Dedifferentiated amniotic fluid mesenchymal stem cell (primary cell): ENCODE measurements at regions not wholly inside any gene's neighbourhood (a gene's known extent, or its start where the extent isn't known, plus 50 kb on each side); places are given as distances from the start of the nearest gene placed in this dataset.
"Not testable (repeated sequence)": the region's sequence is repeated elsewhere in the genome, so short reads cannot be mapped to it uniquely, and the experiment has no call there.

Experiments
- DNase-seq: peaks from one replicate; pipeline ENCODE4 v3.0.0-alpha.2; 2016; ENCODE audit errors: extremely low spot score

DNA sequence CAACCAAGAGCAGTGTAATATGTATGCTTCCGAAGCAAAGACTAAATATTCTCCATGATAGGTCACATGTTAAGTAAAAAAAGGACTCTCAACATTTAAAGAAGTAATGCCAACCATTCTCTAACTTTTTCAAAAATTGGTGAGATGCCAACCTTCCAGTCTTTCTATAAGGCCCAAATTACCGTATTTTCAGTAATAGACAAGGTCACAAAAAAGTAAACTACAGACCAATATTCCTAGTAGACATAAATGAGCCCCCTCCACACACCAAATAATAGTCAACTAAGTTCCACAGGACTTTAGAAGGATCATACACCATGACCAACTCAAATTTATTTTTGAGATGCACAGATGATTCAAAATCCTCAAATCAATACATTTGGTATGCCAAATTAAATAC, 867.4 kb downstream of the TMEM121 start:
- no peak for DNase-seq

DNA sequence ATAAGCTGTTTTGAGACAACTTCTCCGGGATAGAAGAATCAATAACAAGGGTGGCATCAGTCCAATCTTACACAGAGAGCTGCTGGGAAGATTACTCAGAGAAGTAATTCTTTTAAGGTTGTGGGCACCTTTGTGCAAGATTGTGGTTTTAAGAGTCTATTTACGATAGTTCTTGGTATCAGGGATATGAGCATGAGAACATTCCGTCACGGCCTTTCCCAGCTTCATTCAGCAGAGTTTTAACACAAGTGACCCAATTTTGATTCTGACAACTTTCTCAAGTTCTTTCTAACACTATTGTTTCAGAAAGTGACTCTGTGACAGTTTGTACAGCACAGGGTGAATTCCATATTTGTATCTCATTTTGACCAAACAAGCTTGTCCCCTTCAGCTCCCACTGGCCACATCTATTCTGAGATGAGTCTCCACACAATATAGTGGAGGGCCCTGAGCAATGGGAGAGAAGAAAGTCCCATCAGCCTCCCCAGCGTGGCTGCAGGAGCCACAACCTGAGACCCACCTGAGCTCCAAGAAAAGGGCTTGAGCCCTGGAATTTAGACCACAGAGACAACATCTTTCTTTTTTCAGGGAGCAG, 869.2 kb downstream of the TMEM121 start:
- DNase-seq = no peak

DNA sequence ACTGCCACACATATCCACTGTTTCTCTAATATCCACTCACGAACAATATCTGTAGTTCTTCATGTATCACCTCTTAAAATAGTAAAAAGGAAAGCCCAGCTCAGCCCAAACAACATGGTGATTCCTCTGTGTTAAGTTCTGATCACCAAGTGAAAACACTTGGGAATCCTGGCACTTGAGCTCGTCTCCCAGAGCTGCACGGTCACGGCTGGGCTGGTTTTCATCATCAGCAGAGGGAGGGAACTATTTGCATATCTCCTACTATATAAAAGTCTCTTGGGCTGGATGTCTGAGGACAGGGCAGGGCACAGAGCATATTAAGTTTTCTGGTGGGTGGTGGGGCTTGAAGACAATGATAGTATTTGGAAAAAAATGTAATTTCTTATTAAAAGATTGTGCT, 870.6 kb downstream of the TMEM121 start:
- no peak for DNase-seq

DNA sequence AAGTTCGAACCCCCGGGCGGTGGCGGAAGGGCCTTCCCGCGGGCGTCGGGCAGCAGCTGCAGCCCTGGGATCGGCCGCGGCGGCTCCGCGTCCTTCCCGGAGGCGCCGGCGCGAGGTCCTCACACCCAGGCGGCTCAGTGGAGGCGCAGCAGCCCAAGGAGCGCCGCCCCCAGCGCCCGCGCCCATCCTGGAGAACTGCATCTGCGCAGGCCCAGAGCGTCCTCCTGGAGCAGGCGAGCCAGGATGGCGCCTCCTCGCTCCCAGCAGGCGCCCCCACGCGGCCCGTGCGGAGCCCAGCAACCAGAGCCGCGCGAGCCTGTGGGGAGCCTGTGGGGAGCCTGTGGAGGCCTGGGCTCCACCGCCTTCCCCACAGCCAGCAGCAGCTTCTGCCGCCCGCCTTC, 872.5 kb downstream of the TMEM121 start:
- not testable (repeated sequence) for DNase-seq

DNA sequence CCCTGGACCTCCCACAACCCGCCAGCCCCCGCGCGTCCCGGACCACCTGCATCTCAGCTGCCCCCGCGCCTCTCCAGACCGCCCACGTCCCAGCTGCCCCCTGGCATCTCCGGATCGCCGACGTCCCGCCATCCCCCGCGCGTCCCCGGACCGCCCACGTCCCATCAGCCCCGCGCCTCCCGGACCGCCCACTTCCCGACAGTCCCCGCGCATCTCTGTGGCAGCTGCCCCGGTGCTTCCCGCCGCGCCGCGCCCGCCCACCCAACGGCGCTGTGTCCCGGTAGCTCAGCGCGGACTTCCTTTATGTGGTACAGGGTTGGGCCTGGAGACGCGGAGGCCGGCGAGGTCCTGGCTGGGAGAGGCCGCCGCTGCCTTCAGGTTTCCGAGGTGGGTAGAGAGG, 874.9 kb downstream of the TMEM121 start:
- not testable (repeated sequence) for DNase-seq

DNA sequence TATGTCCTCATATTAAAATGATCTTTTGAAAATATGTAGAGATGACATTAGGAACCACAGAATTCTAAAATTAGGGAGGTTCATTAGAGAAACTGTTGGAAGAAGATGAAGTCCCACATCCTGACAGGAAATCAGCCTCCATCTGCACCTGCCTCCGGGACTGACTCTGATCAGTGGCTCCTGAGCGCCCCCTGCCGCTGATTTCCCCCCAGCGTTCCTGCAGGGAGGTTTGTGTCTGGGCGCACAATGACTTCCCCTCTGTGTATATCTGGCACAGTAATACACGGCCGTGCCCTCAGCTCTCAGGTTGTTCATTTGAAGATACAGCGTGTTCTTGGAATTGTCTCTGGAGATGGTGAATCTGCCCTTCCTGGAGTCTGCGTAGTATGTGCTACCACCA, 883.8 kb downstream of the TMEM121 start:
- not testable (repeated sequence) for DNase-seq

DNA sequence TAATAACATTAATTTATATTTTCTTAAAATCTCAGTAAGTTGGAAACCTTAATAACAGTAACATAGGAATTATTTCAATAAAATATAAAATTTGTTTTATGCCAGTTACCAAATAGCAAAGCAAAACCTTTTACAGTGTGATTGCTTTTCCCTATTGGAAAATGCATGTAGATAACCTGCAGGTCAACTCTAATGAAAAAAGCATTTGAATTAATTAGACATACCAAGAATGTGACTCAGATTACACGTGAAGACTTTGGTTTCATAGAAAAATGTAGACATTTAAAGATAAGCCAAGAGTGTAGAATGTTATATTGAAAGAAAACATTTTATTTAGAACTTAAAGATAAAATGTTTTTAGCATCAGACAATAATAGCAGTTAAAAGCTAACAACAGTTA, 888.1 kb downstream of the TMEM121 start:
- no peak for DNase-seq

DNA sequence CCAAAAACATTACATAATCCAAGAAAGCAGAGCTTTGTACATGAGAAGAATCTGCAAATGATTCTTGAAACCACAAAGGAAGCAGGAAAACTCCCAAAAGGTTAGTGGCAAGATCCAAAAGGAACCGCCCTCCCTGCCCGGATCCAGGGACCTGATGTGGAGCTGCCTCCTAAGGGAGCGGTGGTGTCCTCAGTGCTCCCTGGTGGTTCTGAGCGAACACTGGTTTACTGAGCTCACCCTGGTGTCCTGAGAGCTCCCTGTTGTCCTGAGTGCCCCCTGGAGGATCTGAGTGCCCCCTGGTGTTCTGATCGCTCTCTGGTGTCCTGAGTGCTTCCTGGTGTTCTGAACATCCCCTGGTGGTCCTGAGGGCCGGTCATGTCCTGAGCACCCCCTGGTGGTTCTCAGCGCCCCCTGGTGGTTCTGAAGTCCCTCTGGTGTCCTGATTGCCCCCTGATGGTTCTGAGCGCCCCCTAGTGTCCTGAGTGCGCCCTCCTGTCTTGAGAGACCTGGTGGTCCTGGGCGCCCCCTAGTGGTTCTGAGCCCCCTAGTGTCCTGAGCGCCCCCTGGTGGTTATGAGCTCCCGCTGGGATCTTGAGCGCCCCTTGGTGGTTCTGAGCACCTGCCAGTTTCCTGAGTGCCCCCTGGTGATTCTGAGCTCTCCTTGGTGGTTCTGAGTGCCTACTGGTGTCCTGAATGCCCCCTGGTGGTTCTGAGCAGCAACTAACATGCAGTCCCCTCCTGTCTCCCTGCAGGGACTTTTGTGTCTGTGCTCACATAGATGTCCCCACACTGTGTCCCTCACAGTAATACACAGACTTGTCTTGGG, 891.1 kb downstream of the TMEM121 start:
- no peak for DNase-seq

DNA sequence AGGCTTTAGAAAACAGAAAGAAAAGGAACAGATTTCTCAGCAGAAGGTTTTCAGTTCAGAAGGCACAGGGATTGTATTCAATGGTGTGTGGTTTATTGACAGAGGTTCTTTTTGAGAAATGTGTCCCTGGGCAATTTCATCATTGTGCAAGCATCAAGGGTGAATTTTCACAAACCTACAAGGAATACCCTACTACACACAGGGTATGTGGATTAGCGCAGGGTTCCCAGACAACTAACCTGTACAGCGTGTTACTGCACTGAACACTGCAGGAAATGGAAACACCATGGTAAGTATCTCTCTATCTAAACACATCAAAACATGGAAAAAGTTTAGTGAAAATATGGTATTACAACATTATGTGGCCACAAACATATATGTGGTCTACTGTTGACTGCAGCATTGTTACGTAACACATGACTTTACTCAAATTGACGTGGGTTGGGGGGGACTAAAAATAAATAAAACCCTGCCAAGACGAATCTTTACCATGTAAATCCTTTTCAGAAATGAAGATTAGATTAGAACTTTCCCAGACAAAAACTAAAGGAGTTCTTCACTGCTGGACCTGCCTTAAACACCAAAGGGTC, 893.1 kb downstream of the TMEM121 start:
- no peak for DNase-seq

DNA sequence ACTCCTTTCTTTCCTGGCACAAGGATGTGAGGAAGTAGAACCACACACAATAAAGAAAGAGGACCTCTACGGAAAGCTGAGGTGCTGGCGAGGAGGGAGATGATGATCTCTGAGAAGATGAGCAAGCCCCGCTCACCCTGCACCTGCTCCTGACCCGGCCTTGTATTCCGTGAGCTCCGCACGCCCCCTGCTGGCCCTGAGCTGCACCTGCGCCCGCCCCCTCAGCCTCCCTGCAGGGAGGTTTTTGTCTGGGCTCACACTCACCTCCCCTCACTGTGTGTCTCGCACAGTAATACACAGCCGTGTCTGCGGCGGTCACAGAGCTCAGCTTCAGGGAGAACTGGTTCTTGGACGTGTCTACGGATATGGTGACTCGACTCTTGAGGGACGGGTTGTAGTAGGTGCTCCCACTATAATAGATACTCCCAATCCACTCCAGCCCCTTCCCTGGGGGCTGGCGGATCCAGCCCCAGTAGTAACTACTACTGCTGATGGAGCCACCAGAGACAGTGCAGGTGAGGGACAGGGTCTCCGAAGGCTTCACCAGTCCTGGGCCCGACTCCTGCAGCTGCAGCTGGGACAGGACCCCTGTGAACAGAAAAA, 895.1 kb downstream of the TMEM121 start:
- not testable (repeated sequence) for DNase-seq

DNA sequence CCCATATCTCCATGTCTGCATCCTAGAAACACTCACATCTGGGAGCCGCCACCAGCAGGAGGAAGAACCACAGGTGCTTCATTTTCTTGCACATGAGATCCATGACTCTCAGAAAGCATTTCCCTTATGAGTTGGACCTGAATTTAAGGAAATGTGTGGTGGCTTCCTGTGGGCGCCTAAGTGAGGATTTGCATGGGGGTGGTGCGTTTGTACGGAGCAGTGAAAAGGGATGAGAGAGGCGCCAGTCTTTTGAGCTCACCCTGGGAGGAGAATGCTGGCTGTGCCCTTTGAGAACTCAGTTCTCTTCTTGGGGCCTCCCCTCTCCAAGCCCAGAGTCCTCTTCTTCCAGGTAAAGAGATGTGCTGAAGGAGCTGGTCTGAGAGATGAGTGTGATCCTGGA, 895.7 kb downstream of the TMEM121 start:
- DNase-seq = no peak

DNA sequence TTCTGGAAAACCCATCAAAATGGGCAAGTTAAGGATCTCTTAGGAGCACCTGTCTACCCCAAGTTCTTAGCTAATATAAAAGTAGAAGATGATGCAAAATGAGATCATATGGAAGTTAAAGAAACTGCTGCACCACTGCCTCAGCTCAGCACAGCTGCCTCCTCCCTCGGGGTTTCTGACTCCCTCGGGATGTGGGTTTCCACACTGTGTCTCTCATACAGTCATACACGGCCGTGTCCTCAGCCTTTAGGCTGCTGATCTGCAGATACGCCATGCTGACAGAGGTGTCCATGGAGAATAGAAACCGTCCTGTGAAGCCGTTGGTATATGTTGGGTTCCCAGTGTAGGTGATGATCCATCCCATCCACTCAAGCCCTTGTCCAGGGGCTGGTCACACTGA, 898.8 kb downstream of the TMEM121 start:
- DNase-seq = not testable (repeated sequence)

DNA sequence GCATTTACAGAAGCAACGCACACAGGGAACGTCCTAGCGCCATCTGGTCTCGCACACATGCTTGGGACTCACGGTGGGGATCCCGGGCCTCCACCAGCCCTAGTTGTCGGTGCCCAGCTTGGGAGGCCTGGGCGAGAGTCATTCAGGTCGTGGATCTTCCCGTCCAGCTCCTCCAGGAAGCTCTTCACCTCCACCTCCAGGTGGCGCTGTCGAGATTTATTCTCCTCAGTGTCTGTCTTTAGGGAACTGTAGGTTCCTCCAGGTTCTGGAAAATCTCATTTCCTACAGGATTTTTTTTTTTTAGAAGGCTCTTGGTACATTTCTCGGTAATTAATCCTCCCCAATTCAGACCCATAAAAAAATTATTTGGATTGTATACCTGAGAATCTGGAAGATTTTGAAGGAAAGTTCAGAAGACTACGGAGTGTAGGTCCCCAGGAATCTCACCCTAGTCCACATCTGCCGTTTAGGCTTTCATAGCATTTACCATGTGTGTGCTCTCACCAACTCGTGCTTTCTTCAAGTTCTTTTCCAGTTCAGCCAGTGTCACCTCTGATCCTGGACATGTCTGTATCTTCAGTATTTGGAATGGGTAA, 910.0 kb downstream of the TMEM121 start:
- DNase-seq = no peak

DNA sequence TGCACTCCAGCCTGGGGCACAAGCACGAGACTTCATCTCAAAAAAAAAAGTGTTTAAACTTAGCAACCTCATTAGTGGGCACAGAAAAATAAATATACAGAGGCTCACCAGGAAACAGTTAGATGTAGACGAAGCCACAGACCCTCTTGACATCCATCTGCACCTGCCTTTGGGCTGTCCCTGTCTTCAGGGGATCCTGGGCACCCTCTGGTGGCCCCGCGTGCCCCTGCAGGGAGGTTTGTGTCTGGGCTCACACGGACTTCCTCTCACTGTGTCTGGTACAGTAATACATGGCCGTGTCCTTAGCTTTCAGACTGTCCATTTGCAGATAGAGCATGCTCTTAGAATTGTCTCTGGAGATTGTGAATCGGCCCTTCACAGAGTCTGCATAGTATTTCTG, 916.5 kb downstream of the TMEM121 start:
- DNase-seq = no peak

DNA sequence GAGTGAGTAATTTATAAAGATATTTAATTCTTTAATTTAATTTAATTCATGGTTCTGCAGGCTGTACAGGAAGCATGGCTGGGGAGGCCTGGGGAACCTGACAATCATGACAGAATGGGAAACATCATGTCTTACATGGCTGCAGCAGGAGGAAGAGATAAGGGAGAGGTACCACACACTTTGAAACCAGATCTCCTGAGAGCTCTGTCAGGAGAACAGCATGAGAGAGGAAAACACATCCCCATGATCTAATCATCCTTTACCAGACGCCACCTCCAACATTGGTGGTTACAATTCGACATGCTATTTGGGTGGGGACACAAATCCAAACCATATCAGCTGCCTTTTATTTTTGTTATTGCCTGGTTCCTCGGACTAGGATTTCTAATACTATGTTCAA, 928.6 kb downstream of the TMEM121 start:
- no peak for DNase-seq

DNA sequence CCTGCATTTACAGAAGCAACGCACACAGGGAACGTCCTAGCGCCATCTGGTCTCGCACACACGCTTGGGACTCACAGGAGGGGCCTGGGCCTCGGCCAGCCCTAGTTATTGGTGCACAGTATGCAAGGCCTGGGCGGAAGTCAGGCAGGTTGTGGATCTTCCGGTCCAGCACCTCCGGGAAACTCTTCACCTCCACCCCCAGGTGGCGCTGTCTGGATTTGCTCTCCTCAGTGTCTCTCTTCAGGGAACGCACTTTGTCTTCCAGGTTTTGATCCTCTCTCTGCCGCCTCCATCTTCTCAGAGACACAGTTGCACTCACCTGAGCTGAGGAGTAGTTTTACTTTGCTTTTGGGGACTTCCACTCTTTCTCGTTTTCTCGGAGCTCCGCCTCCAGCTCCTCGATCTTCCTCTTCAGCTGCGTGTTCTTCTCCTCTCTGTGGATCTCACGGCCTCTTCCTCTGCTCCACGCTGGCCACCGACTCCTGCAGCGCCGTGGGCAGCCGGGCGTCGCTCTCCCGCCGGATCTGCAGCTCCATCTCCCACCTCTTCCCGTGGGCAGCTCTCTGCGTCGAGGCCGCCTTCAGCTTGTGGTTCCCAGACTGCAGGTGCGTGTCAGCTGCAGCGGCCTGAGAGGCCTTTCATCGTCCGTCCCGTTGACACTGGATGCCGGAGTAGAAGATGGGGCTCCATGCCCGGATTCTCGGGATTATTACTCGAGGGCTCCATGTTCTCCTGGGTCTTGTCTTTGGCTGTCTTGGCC, 933.8 kb downstream of the TMEM121 start:
- no peak for DNase-seq

DNA sequence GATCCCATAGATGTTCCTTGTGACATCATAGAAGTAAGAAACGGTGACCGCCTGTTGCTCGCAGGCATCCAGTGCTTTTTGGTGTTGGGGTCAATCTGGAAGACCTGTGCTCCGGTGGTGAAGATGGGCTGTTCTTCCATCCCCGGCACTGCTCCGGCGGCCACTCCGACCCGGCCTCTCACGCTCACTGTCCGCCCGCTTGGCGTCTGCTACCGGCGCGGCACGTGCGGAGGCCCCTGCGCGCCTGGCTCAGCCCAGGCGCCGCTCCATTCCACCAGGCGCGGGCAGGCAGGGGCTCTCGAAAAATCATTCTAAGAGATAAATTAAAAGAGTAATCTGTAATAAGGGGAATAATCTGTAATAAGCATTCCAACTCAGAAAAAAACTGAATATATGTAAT, 934.5 kb downstream of the TMEM121 start:
- no peak for DNase-seq

DNA sequence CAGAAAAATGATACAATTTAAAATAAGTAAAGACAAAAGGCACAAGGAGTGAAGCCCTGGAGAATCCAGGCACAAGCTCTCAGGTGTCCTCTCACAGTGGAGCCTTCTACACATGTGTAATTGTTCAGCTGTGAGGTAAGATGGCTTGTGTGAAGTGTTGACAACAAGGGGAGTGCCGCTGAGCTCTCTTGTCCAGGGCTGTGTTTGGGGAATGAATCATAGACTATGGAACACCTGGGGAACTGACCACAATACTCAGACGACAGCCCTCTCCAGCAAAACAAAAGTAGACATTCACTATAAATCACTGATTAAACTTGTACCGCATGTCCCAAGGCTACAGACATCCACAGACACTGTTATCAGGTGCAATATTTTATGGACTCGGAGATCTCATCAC, 940.1 kb downstream of the TMEM121 start:
- DNase-seq = not testable (repeated sequence)

DNA sequence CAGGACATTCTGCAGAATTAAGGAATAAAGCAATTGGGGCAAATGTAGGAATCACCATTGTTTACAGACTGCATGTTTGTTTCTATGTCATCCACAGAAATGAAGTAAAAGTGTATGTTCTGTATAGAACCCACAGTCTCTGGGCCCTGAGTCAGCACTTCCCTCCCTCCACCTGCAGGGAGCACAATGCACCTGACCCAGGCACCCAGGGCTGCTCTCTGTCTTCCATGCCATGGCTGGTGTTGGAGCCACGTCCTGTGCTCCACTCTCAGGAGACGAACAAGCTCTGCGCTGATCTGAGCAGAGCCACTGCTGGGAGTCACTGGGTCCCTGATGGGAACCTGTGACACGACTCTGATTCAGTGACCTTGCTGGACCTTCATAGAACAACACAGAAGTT, 942.5 kb downstream of the TMEM121 start:
- not testable (repeated sequence) for DNase-seq

DNA sequence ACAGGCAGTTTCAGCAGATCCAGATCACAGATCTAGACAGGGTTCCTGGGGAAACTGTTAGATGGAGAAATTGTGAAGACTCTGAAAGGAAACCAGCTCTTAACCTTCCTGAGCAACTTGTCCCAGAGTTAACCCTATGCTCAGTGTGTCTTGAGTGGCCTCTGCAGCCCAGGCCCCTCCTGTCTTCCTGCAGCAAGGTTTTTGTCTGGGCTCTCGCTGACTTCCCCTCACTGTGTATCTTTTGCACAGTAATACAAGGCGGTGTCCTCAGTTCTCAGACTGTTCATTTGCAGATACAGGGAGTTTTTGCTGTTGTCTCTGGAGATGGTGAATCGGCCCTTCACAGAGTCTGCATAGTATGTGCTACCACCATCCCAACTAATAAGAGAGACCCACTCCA, 943.6 kb downstream of the TMEM121 start:
- DNase-seq = not testable (repeated sequence)

DNA sequence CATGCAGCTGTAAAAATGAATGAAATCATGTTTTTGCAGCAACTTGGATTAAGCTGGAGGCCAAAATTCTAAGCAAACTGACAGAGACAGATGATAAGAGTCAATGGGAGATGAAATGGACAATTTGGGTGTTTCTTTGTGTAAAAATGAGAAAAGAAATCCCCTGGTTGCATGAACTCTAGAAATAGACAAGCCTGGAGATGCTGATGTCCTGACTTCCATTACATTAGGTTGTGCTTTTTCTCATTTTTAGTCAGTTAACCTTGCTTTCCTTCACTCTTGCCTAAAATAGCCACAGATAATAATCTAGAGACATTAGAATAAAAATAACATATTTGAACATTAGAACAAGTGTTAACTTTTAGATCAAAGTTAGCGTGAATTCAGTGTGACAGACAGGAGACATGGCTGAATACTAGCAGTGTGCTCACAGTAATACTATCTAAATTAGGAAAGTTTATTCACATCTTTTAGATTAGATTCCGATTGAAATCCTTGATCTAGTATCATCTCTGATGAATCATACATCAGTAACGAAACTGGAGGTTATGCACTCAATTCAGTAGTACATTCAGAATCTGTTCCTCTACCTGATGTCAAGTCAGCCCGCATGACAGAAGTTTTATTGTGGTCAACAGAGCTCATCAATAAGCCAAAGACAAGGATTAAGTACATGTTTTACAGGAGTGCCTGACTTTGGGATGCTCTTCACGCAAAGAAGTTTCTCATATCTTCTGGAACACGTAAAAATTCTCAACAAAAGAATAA, 948.1 kb downstream of the TMEM121 start:
- DNase-seq = not testable (repeated sequence)
